DND-41 (cell line): ENCODE measurements at regions not wholly inside any gene's neighbourhood (a gene's known extent, or its start where the extent isn't known, plus 50 kb on each side); places are given as distances from the start of the nearest gene placed in this dataset.

Experiments used
- ATAC-seq: fragments of 200-7000 bp; cut with Tn5 transposase; 3 replicates; pipeline ENCODE4 v1.9.1; 2021; ENCODE audit warnings: low read depth; ENCODE audit not compliant: insufficient read depth
- DNase-seq: peaks from one replicate; pipeline ENCODE4 v3.0.0-alpha.2; 2020
- H2AFZ ChIP-seq: 2 replicates; pipeline ENCODE4 v1.6.0; 2012; ENCODE audit warnings: low read depth, low read length
- H3K27ac ChIP-seq: 2 replicates; pipeline ENCODE4 v1.5.1; 2012; ENCODE audit warnings: low read length, inconsistent platforms
- H3K27me3 ChIP-seq: fragments of 200-600 bp; sonication (generic); 2 replicates; pipeline ENCODE4 v1.6.0; 2012; ENCODE audit warnings: low read length, mild to moderate bottlenecking, inconsistent platforms; ENCODE audit not compliant: insufficient read depth, poor library complexity
- H3K36me3 ChIP-seq: 2 replicates; pipeline ENCODE4 v1.5.1; 2012; ENCODE audit warnings: low read length, inconsistent platforms; ENCODE audit not compliant: insufficient read depth
- H3K4me1 ChIP-seq: 2 replicates; pipeline ENCODE4 v1.5.1; 2012; ENCODE audit warnings: mild to moderate bottlenecking, low read length; ENCODE audit not compliant: insufficient read depth
- H3K4me2 ChIP-seq: 2 replicates; pipeline ENCODE4 v1.6.0; 2012; ENCODE audit warnings: mild to moderate bottlenecking, moderate library complexity, low read length, inconsistent platforms; ENCODE audit not compliant: insufficient read depth
- H3K4me3 ChIP-seq, 2 experiments: fragments of 200-600 bp in 1 of 2; shearing (Covaris generic) in 1 of 2; 2 replicates each; pipeline ENCODE4 v1.5.1; 2012 to 2016; ENCODE audit warnings: inconsistent platforms in 2 of 2, low read length in 2 of 2, mild to moderate bottlenecking in 2 of 2, low read depth in 1 of 2, moderate library complexity in 1 of 2
- H3K79me2 ChIP-seq: 2 replicates; pipeline ENCODE4 v1.6.0; 2012; ENCODE audit warnings: low read length, inconsistent platforms; ENCODE audit not compliant: insufficient read depth
- H3K9ac ChIP-seq: 2 replicates; pipeline ENCODE4 v1.6.0; 2012; ENCODE audit warnings: low read depth, mild to moderate bottlenecking, inconsistent platforms, low read length, moderate library complexity
- H3K9me3 ChIP-seq: 2 replicates; pipeline ENCODE4 v1.5.1; 2012; ENCODE audit warnings: low read length, moderate library complexity, mild to moderate bottlenecking, inconsistent platforms; ENCODE audit not compliant: insufficient read depth, severe bottlenecking
- H4K20me1 ChIP-seq: 2 replicates; pipeline ENCODE4 v1.6.0; 2012; ENCODE audit warnings: low read length; ENCODE audit not compliant: insufficient read depth
- CTCF ChIP-seq: IDR thresholded peaks from 2 replicates; pipeline ENCODE4 v1.5.1; 2012; ENCODE audit warnings: borderline replicate concordance, low read length, moderate library complexity, mild to moderate bottlenecking; ENCODE audit not compliant: poor library complexity, severe bottlenecking; ENCODE audit errors: extremely low read depth
- EZH2 ChIP-seq: IDR thresholded peaks from 3 replicates; pipeline ENCODE4 v1.6.1; 2012; ENCODE audit warnings: borderline replicate concordance, low read depth, mild to moderate bottlenecking, moderate library complexity, low read length, inconsistent platforms; ENCODE audit not compliant: severe bottlenecking

GRCh38 chr15:23854203-23854911 is 167.3 kb upstream of the NDN start:
- TF ChIP-seq CTCF (peak; percentile 33), EZH2 (no peak)
- Histone ChIP-seq H3K9ac (no peak overlapping the region), H3K4me2 (no peak overlapping the region), H4K20me1 (no peaks in the 10 kb centered on the region), H3K79me2 (no peaks in the 10 kb centered on the region), H3K4me1 (peaks cover 9% of the 10 kb centered on the region; the same call in 1 of the 2 replicates), H3K36me3 (no peaks in the 10 kb centered on the region), H3K27me3 (no peaks in the 10 kb centered on the region), H3K4me3 (no peak overlapping the region), H2AFZ (no peak overlapping the region), H3K9me3 (no peaks in the 10 kb centered on the region), H3K27ac (no peak overlapping the region)
- ATAC-seq (peak; percentile 69), DNase-seq (peak; percentile 32)

GRCh38 chr15:23854912-23855659 is 168.0 kb upstream of the NDN start:
- H3K79me2 ChIP-seq = no peaks in the 10 kb centered on the region
- no peak for ATAC-seq
- no peaks in the 10 kb centered on the region for H3K9me3 ChIP-seq
- no peak overlapping the region for H3K27ac ChIP-seq
- H3K36me3 ChIP-seq = no peaks in the 10 kb centered on the region
- TF ChIP-seq EZH2 (no peak), CTCF (no peak)
- H3K4me2 ChIP-seq = no peak overlapping the region
- no peak overlapping the region for H3K9ac ChIP-seq
- DNase-seq = no peak
- no peaks in the 10 kb centered on the region for H4K20me1 ChIP-seq
- H3K4me3 ChIP-seq = no peak overlapping the region
- peaks cover 9% of the 10 kb centered on the region; the same call in 1 of the 2 replicates for H3K4me1 ChIP-seq
- H2AFZ ChIP-seq = no peak overlapping the region
- no peaks in the 10 kb centered on the region for H3K27me3 ChIP-seq

GRCh38 chr15:23855947-23856346 is 168.8 kb upstream of the NDN start:
- no peaks in the 10 kb centered on the region for H3K36me3 ChIP-seq
- no peak overlapping the region for H3K4me3 ChIP-seq
- H3K9me3 ChIP-seq = no peaks in the 10 kb centered on the region
- H3K27me3 ChIP-seq = no peaks in the 10 kb centered on the region
- TF ChIP-seq EZH2 (no peak), CTCF (no peak)
- H3K79me2 ChIP-seq = no peaks in the 10 kb centered on the region
- DNase-seq (no peak), ATAC-seq (no peak)
- no peak overlapping the region for H3K9ac ChIP-seq
- H3K4me2 ChIP-seq = no peak overlapping the region
- H2AFZ ChIP-seq = no peak overlapping the region
- no peaks in the 10 kb centered on the region for H4K20me1 ChIP-seq
- H3K4me1 ChIP-seq = peaks cover 9% of the 10 kb centered on the region; the same call in 1 of the 2 replicates
- H3K27ac ChIP-seq = no peak overlapping the region
